Fibroblast of the aortic adventitia (primary cell): ENCODE measurements at regions not wholly inside any gene's neighbourhood (a gene's known extent, or its start where the extent isn't known, plus 50 kb on each side); places are given as distances from the start of the nearest gene placed in this dataset.

Experiments
- DNase-seq: peaks from one replicate; pipeline ENCODE4 v3.0.0-alpha.2; 2010; ENCODE audit warnings: low read depth
- H3K4me3 ChIP-seq: 2 replicates; pipeline ENCODE4 v1.5.1; 2011; ENCODE audit warnings: low read depth, mild to moderate bottlenecking, control low read depth, low read length, moderate library complexity
- TF ChIP-seq, protein P1 (sequence below): IDR thresholded peaks from 2 replicates; pipeline ENCODE4 v1.5.1; 2011; ENCODE audit warnings: mild to moderate bottlenecking, low read length, control low read depth, inconsistent platforms; ENCODE audit not compliant: insufficient read depth

DNA sequence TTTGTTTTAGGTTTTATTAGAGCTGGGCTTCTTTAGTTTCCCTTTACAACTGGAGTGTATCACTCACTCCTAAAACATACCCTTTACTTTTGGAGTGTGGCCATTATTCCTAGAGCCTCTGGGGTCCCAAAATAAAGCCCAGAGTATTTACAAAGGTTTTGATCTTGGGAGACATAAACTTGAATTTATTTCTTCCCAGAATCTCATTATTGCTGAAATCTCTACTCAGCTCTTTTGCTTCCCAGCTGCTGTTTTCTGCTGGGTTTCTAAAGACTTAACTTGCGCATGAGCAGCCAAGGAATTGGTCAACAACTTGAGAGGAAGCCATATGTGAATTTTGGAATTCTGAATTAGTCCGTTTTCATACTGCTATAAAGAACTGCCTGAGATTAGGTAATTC is 94.5 kb upstream of the NRSN1 start:
- TF ChIP-seq, protein P1, sequence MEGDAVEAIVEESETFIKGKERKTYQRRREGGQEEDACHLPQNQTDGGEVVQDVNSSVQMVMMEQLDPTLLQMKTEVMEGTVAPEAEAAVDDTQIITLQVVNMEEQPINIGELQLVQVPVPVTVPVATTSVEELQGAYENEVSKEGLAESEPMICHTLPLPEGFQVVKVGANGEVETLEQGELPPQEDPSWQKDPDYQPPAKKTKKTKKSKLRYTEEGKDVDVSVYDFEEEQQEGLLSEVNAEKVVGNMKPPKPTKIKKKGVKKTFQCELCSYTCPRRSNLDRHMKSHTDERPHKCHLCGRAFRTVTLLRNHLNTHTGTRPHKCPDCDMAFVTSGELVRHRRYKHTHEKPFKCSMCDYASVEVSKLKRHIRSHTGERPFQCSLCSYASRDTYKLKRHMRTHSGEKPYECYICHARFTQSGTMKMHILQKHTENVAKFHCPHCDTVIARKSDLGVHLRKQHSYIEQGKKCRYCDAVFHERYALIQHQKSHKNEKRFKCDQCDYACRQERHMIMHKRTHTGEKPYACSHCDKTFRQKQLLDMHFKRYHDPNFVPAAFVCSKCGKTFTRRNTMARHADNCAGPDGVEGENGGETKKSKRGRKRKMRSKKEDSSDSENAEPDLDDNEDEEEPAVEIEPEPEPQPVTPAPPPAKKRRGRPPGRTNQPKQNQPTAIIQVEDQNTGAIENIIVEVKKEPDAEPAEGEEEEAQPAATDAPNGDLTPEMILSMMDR: no peak
- DNase-seq: no peak
- no peak overlapping the region for H3K4me3 ChIP-seq

DNA sequence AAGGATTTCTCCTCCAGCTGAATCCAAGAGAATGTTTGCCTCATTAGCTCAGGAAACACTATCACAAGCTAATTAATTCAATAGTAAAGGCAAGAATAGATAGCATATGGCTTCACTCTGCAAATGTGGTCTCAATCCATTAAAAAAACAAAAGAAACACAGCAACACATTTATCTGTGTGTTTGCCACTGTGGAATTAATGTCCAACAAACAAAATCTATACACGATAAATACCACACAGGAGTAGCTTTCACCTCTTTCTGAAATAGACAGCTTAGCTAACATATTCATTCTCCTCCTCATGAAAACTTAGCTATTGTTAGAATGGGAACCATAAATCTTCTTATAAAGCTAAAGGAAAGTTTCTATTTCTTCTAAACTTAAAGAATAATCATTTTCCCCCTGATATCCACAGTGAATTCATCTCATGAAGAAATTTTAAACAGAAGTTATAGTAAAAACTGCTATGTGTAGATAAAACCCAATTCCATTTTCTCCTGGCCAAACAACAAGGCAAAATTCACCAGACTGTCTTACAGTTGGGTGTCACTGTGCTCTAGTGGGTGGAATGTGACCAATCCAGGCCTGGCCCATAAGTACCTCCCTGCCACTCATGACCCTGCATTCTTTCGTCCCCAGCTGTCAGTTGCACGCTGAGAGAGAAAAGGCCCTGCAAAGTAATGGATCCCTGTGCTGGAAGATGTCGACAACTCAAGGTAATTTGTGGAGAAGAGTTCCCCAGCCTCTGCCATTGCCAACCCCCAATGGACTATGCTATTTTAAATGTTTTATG is 92.9 kb upstream of the NRSN1 start:
- H3K4me3 ChIP-seq: no peak overlapping the region
- TF ChIP-seq, protein P1: no peak
- DNase-seq: no peak

DNA sequence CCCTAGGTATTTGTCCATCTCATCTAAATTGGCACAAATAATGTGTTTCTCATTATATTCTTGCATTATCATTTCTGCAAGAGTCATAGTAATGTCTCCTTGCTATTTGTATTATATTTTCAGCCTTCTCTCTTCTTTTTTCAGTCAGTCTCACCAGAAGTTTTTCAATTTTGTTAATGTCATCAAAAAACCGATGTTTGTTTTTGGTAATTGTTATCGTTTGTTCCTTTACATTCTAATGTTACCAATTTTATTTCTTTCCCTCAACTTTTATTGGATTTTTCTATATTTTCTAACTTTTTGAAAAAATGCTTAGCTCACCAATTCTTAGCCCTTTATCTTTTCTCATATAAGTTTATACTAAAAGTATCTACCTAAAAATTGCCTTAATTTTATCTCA is 82.2 kb upstream of the NRSN1 start:
- H3K4me3 ChIP-seq: no peak overlapping the region
- DNase-seq: no peak
- TF ChIP-seq, protein P1: no peak

GRCh38 chr6:24051942-24052589 is 73.9 kb upstream of the NRSN1 start:
- TF ChIP-seq, protein P1: no peak
- no peak for DNase-seq
- no peak overlapping the region for H3K4me3 ChIP-seq

DNA sequence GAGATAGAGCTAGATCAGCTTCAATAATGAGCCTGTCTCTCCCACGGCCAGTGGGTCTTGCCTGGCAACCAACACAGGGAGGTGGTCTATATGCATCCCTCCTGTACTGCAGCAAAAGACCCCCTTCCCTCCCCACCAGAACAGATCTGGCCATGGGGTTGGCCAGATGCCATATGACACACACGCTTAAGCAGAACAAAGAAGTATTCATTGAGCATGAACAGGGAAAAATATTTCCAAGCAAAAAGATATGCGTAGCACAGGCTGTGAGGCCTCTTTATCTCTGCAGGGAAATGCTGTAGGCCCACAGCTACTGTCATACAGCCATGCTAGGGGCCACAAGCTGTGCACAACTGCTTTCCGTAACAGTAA is 73.4 kb upstream of the NRSN1 start:
- DNase-seq: no peak
- H3K4me3 ChIP-seq: no peak overlapping the region
- TF ChIP-seq, protein P1: no peak

DNA sequence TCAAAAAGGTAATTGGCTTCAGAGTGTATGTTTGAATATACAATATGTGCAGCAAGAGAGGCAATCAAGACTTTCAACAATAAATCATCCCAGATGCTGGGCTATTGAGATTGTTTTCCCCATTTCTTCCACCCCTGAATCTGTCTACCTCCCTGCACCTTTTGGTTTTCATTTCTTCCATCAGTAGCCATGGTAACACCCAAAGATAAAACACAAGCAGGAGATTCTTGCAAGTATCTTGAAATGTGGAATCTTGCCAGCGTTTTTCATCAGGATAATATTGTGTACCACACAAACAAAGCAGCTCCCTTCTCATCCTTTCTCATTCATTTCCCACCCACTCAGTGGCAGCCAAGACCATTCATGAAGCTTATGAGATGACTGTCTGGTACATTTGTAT is 73.0 kb upstream of the NRSN1 start:
- no peak for DNase-seq
- TF ChIP-seq, protein P1: no peak
- no peak overlapping the region for H3K4me3 ChIP-seq
